ENCODE measurements at regions not wholly inside any gene's neighbourhood (a gene's known extent, or its start where the extent isn't known, plus 50 kb on each side); places are given as distances from the start of the nearest gene placed in this dataset.

- no peak for DNase-seq (ENCODE audit: low read depth)
- H3K4me3 ChIP-seq (replicated peaks; ENCODE audit: low read depth, low read length): no peak overlapping the region
- no peak for TF ChIP-seq CTCF (IDR thresholded peaks at IDR 0.05; ENCODE audit: low read length, missing control alignments)
Observed at GRCh38 chr13:22642088-22642487, 538.7 kb upstream of the SGCG start.

- no peak for TF ChIP-seq CTCF (IDR thresholded peaks at IDR 0.05; ENCODE audit: low read length, missing control alignments)
- H3K4me3 ChIP-seq (replicated peaks; ENCODE audit: low read depth, low read length): no peak overlapping the region
- DNase-seq (ENCODE audit: low read depth): no peak
Observed at GRCh38 chr13:22644941-22645340, 535.8 kb upstream of the SGCG start.

GRCh38 chr13:22647156-22647850 is 533.5 kb upstream of the SGCG start:
- TF ChIP-seq CTCF (IDR thresholded peaks at IDR 0.05; ENCODE audit: low read length, missing control alignments): no peak
- DNase-seq (ENCODE audit: low read depth): no peak
- no peak overlapping the region for H3K4me3 ChIP-seq (replicated peaks; ENCODE audit: low read depth, low read length)

GRCh38 chr13:22648320-22648801 is 532.4 kb upstream of the SGCG start:
- no peak for DNase-seq (ENCODE audit: low read depth)
- TF ChIP-seq CTCF (IDR thresholded peaks at IDR 0.05; ENCODE audit: low read length, missing control alignments): no peak
- no peak overlapping the region for H3K4me3 ChIP-seq (replicated peaks; ENCODE audit: low read depth, low read length)

- DNase-seq (ENCODE audit: low read depth): no peak
- H3K4me3 ChIP-seq (replicated peaks; ENCODE audit: low read depth, low read length): no peak overlapping the region
- TF ChIP-seq CTCF (IDR thresholded peaks at IDR 0.05; ENCODE audit: low read length, missing control alignments): no peak
Observed at GRCh38 chr13:22652796-22653195, 528.0 kb upstream of the SGCG start.

- no peak overlapping the region for H3K4me3 ChIP-seq (replicated peaks; ENCODE audit: low read depth, low read length)
- DNase-seq (ENCODE audit: low read depth): no peak
- no peak for TF ChIP-seq CTCF (IDR thresholded peaks at IDR 0.05; ENCODE audit: low read length, missing control alignments)
Observed at GRCh38 chr13:22653866-22654265, 526.9 kb upstream of the SGCG start.
